ENCODE measurements at regions not wholly inside any gene's neighbourhood (a gene's known extent, or its start where the extent isn't known, plus 50 kb on each side); places are given as distances from the start of the nearest gene placed in this dataset.
"Not testable (repeated sequence)": the region's sequence is repeated elsewhere in the genome, so short reads cannot be mapped to it uniquely, and the experiment has no call there.

- no peak for DNase-seq
These were observed 223.2 kb downstream of the ANAPC1 start for GRCh38 chr2:111660811-111661210.

- DNase-seq = no peak
These were observed 222.6 kb downstream of the ANAPC1 start for GRCh38 chr2:111661286-111661940.

GRCh38 chr2:111662039-111662770, 221.8 kb downstream of the ANAPC1 start:
- no peak for DNase-seq

GRCh38 chr2:111662771-111663470, 221.1 kb downstream of the ANAPC1 start:
- DNase-seq = no peak

- no peak for DNase-seq
These were observed 220.3 kb downstream of the ANAPC1 start for GRCh38 chr2:111663471-111664274.

- no peak for DNase-seq
These were observed 219.6 kb downstream of the ANAPC1 start for GRCh38 chr2:111664275-111664850.

- DNase-seq = no peak
These were observed 219.0 kb downstream of the ANAPC1 start for GRCh38 chr2:111665011-111665410.

GRCh38 chr2:111665551-111666116, 218.4 kb downstream of the ANAPC1 start:
- no peak for DNase-seq

GRCh38 chr2:111666160-111666559, 217.8 kb downstream of the ANAPC1 start:
- DNase-seq = no peak

GRCh38 chr2:111667001-111667400, 217.0 kb downstream of the ANAPC1 start:
- DNase-seq = no peak

GRCh38 chr2:111667542-111668273, 216.3 kb downstream of the ANAPC1 start:
- no peak for DNase-seq

GRCh38 chr2:111668274-111668616, 215.7 kb downstream of the ANAPC1 start:
- DNase-seq = no peak

GRCh38 chr2:111668741-111669140, 215.3 kb downstream of the ANAPC1 start:
- DNase-seq = no peak

- no peak for DNase-seq
These were observed 213.9 kb downstream of the ANAPC1 start for GRCh38 chr2:111669928-111670695.

- DNase-seq = no peak
These were observed 213.2 kb downstream of the ANAPC1 start for GRCh38 chr2:111670776-111671175.

GRCh38 chr2:111671426-111672150, 212.4 kb downstream of the ANAPC1 start:
- DNase-seq = no peak

GRCh38 chr2:111672641-111673040, 211.4 kb downstream of the ANAPC1 start:
- DNase-seq = not testable (repeated sequence)

- DNase-seq = no peak
These were observed 210.5 kb downstream of the ANAPC1 start for GRCh38 chr2:111673526-111673925.

- DNase-seq = no peak
These were observed 208.4 kb downstream of the ANAPC1 start for GRCh38 chr2:111675419-111676194.
